ENCODE measurements at regions not wholly inside any gene's neighbourhood (a gene's known extent, or its start where the extent isn't known, plus 50 kb on each side); places are given as distances from the start of the nearest gene placed in this dataset.
"Not testable (repeated sequence)": the region's sequence is repeated elsewhere in the genome, so short reads cannot be mapped to it uniquely, and the experiment has no call there.

GRCh38 chr5:110278449-110278848 is 448.0 kb downstream of the TMEM232 start:
- TF ChIP-seq, protein P1, sequence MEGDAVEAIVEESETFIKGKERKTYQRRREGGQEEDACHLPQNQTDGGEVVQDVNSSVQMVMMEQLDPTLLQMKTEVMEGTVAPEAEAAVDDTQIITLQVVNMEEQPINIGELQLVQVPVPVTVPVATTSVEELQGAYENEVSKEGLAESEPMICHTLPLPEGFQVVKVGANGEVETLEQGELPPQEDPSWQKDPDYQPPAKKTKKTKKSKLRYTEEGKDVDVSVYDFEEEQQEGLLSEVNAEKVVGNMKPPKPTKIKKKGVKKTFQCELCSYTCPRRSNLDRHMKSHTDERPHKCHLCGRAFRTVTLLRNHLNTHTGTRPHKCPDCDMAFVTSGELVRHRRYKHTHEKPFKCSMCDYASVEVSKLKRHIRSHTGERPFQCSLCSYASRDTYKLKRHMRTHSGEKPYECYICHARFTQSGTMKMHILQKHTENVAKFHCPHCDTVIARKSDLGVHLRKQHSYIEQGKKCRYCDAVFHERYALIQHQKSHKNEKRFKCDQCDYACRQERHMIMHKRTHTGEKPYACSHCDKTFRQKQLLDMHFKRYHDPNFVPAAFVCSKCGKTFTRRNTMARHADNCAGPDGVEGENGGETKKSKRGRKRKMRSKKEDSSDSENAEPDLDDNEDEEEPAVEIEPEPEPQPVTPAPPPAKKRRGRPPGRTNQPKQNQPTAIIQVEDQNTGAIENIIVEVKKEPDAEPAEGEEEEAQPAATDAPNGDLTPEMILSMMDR (IDR thresholded peaks at IDR 0.05): not testable (repeated sequence)
- not testable (repeated sequence) for TF ChIP-seq POLR2A (IDR thresholded peaks at IDR 0.05)
